Smooth muscle cell (in vitro differentiated cells): ENCODE measurements at regions not wholly inside any gene's neighbourhood (a gene's known extent, or its start where the extent isn't known, plus 50 kb on each side); places are given as distances from the start of the nearest gene placed in this dataset.
A peak's percentile ranks its signal among the peaks of the same experiment; 100 is the strongest.

Source experiments
- DNase-seq: peaks from one replicate; lab custom pipeline; 2025; ENCODE audit not compliant: unreplicated experiment; lab: John Stamatoyannopoulos, UW
- H2AFZ ChIP-seq: fragments of 200-600 bp; sonication (generic); 2 replicates; pipeline ENCODE4 v1.6.0; 2016; ENCODE audit warnings: antibody characterized with exemption, low read depth, mild to moderate bottlenecking
- H3F3A ChIP-seq: fragments of 200-600 bp; sonication (generic); 2 replicates; pipeline ENCODE4 v1.6.0; 2017; ENCODE audit warnings: antibody characterized with exemption, low read depth
- H3K27ac ChIP-seq: fragments of 200-600 bp; sonication (generic); 2 replicates; pipeline ENCODE4 v1.5.1; 2016; ENCODE audit warnings: low read depth, mild to moderate bottlenecking
- H3K27me3 ChIP-seq: fragments of 200-600 bp; sonication (generic); 2 replicates; pipeline ENCODE4 v1.6.1; 2016; ENCODE audit warnings: low read depth, mild to moderate bottlenecking
- H3K36me3 ChIP-seq: fragments of 200-600 bp; sonication (generic); 2 replicates; pipeline ENCODE4 v1.5.1; 2016; ENCODE audit warnings: low read depth
- H3K4me1 ChIP-seq: fragments of 200-600 bp; sonication (generic); 2 replicates; pipeline ENCODE4 v1.5.1; 2016; ENCODE audit warnings: low read depth
- H3K4me2 ChIP-seq: fragments of 200-600 bp; sonication (generic); 2 replicates; pipeline ENCODE4 v1.6.0; 2016; ENCODE audit warnings: mild to moderate bottlenecking
- H3K4me3 ChIP-seq: fragments of 200-600 bp; sonication (generic); 2 replicates; pipeline ENCODE4 v1.5.1; 2016; ENCODE audit warnings: mild to moderate bottlenecking
- H3K79me2 ChIP-seq: fragments of 200-600 bp; sonication (generic); 2 replicates; pipeline ENCODE4 v1.6.0; 2016; ENCODE audit warnings: low read depth, mild to moderate bottlenecking
- H3K9ac ChIP-seq: fragments of 200-600 bp; sonication (generic); 2 replicates; pipeline ENCODE4 v1.6.0; 2016; ENCODE audit warnings: low read depth
- H3K9me3 ChIP-seq: fragments of 200-600 bp; sonication (generic); replicated peaks from 2 replicates; pipeline ENCODE4 v1.5.1; 2016; ENCODE audit warnings: low read depth
- H4K20me1 ChIP-seq: fragments of 200-600 bp; sonication (generic); 2 replicates; pipeline ENCODE4 v1.6.0; 2016; ENCODE audit warnings: low read depth
- WGBS: methylation state at CpG from one replicate; pipeline ENCODE4 v1.1.7; 2016; ENCODE audit warnings: low lambda C conversion rate; 5-methylcytosine and 5-hydroxymethylcytosine counted together
- TF ChIP-seq, protein P1 (sequence below): fragments of 200-600 bp; sonication (generic); IDR thresholded peaks from 2 replicates; pipeline ENCODE4 v1.5.1; 2017; ENCODE audit warnings: borderline replicate concordance, mild to moderate bottlenecking, antibody characterized with exemption; ENCODE audit not compliant: insufficient read depth, poor library complexity, severe bottlenecking

DNA sequence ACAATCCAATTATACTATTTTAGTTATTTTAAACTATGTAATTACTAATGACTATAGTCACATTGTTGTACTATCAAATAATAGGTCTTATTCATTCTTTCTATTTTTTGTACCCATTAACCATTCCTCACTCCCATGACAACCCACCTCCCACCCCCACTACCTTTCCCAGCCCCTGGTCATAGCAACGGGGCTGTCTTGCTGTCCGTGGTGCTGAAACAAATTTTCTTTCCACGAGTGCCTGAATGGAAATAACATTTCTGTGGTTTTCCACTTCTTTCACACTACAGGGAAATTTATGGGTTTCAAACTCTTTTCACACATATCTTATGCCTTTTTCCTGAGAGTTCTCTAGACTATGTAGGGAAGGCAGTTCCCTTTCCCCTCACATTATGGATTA lies 326.6 kb downstream of the PHKB start:
- Histone ChIP-seq H3K4me2 (no peak overlapping the region), H4K20me1 (no peaks in the 10 kb centered on the region), H3K27me3 (no peaks in the 10 kb centered on the region), H3K9ac (no peak overlapping the region), H3K4me1 (no peaks in the 10 kb centered on the region), H2AFZ (no peak overlapping the region), H3K27ac (no peak overlapping the region), H3K36me3 (no peaks in the 10 kb centered on the region), H3K79me2 (no peaks in the 10 kb centered on the region), H3K4me3 (no peak overlapping the region), H3K9me3 (no peaks in the 10 kb centered on the region), H3F3A (no peaks in the 10 kb centered on the region)
- no peak for DNase-seq
- WGBS = 30% methylated on average over 3 of the region's 3 CpGs
- TF ChIP-seq, protein P1, sequence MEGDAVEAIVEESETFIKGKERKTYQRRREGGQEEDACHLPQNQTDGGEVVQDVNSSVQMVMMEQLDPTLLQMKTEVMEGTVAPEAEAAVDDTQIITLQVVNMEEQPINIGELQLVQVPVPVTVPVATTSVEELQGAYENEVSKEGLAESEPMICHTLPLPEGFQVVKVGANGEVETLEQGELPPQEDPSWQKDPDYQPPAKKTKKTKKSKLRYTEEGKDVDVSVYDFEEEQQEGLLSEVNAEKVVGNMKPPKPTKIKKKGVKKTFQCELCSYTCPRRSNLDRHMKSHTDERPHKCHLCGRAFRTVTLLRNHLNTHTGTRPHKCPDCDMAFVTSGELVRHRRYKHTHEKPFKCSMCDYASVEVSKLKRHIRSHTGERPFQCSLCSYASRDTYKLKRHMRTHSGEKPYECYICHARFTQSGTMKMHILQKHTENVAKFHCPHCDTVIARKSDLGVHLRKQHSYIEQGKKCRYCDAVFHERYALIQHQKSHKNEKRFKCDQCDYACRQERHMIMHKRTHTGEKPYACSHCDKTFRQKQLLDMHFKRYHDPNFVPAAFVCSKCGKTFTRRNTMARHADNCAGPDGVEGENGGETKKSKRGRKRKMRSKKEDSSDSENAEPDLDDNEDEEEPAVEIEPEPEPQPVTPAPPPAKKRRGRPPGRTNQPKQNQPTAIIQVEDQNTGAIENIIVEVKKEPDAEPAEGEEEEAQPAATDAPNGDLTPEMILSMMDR = no peak

DNA sequence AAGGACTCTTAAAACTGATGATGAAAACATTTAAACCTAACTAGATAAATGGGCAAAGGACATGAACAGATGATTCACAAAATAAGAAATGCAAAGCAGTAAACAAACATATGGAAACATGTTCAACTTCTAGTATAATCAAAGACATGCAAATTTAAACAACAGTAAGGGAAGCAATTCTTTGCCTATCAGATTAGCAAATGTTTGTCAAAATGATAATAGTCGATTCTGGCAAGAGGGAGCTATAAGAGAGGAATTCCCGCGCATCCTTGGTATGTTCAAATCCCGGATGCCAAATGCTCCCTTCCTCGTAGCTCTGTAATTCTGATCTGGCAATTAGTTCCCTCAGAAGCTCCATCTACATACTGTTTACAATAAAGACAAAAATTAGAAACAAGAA lies 320.5 kb downstream of the PHKB start:
- no peak overlapping the region for H3K4me3 ChIP-seq
- H4K20me1 ChIP-seq = no peaks in the 10 kb centered on the region
- 86% methylated on average over 5 of the region's 5 CpGs for WGBS
- no peak overlapping the region for H3K27ac ChIP-seq
- no peak overlapping the region for H3K9ac ChIP-seq
- no peaks in the 10 kb centered on the region for H3K27me3 ChIP-seq
- no peak for DNase-seq
- no peaks in the 10 kb centered on the region for H3K4me1 ChIP-seq
- H3K36me3 ChIP-seq = no peaks in the 10 kb centered on the region
- H3F3A ChIP-seq = no peaks in the 10 kb centered on the region
- no peak overlapping the region for H3K4me2 ChIP-seq
- no peaks in the 10 kb centered on the region for H3K9me3 ChIP-seq
- TF ChIP-seq, protein P1 = no peak
- no peak overlapping the region for H2AFZ ChIP-seq
- H3K79me2 ChIP-seq = no peaks in the 10 kb centered on the region

DNA sequence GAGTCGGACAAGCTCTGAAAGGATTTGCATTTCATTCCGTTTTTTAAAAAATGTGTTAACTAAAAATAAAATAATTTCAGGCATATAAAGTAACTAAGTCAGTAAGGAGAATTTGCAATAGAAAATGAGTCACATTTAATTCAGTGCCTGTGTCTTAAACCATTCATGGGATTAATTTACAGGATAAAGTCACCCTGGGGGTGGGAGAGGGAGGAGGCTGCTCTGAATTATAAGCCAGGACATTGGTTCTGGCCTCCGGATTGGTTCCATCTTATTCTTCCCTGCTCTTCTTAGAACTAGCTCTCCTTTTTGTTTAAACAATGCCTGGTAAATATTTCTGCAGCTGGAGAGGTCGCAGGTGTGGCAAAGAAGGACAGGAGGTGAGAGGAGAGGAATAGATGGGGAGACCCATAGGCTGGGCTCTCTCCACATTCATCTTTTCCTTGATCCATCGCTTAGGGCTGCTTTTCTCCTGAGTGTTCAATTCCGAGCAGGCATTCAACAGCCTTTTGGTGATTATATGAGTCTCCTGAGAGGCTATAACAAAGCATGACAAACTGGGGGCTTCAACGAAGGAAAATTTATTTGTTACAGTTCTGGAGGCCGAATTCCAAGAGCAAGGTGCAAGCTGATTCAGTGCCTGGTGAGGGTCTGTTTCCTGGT lies 319.2 kb downstream of the PHKB start:
- Histone ChIP-seq H3K9ac (no peak overlapping the region), H2AFZ (no peak overlapping the region), H3K9me3 (no peaks in the 10 kb centered on the region), H3K4me1 (no peaks in the 10 kb centered on the region), H3K4me3 (no peak overlapping the region), H3K27ac (no peak overlapping the region), H3F3A (no peaks in the 10 kb centered on the region), H3K36me3 (no peaks in the 10 kb centered on the region), H3K79me2 (no peaks in the 10 kb centered on the region), H3K4me2 (peak overlapping the region; percentile 82), H3K27me3 (no peaks in the 10 kb centered on the region), H4K20me1 (no peaks in the 10 kb centered on the region)
- TF ChIP-seq, protein P1 = no peak
- 83% methylated on average over 8 of the region's 8 CpGs for WGBS
- DNase-seq = no peak
